Spleen (tissue), 7 donors: ENCODE measurements at regions not wholly inside any gene's neighbourhood (a gene's known extent, or its start where the extent isn't known, plus 50 kb on each side); places are given as distances from the start of the nearest gene placed in this dataset.

Source experiments
- CTCF ChIP-seq, 11 experiments: fragments of 200-600 bp in 7 of 11; fragments of 450-650 bp in 4 of 11; sonication (generic) in 4 of 11; IDR thresholded peaks in 8 of 11; conservative IDR thresholded peaks in 3 of 11; 1 replicate in 7 of 11; 2 replicates in 4 of 11; pipeline versions ENCODE4 v1.4.0 to v1.8.0; 2016 to 2021; ENCODE audit warnings: antibody characterized with exemption in 11 of 11, inconsistent platforms in 4 of 11, mild to moderate bottlenecking in 1 of 11
- POLR2A ChIP-seq, 3 donors: fragments of 450-650 bp; IDR thresholded peaks; one replicate each; pipeline ENCODE4 v1.5.1; 2017; ENCODE audit warnings: antibody characterized with exemption in 3 of 3, mild to moderate bottlenecking in 1 of 3
- POLR2AphosphoS5 ChIP-seq, 3 donors: sonication (generic); formaldehyde crosslinking; IDR thresholded peaks; one replicate each; pipeline ENCODE4 v1.5.1; 2017; ENCODE audit warnings: antibody characterized with exemption in 3 of 3
- donor health status: DM: no; HTN: no; CAD: no; lungs with moderate emphysema.
- donor health status: DM: no; HTN: no; CAD: no.
- donor health status: DM: no; HTN: no; CAD: no.

- TF ChIP-seq CTCF (IDR thresholded peaks at IDR 0.05 in 8 of 11, conservative IDR thresholded peaks at IDR 0.05 in 3 of 11) (no peak), POLR2AphosphoS5 (IDR thresholded peaks at IDR 0.05) (no peak), POLR2A (IDR thresholded peaks at IDR 0.05) (no peak)
Observed at GRCh38 chr7:13090959-13091358, 403.5 kb downstream of the ARL4A start.
